ENCODE measurements at regions not wholly inside any gene's neighbourhood (a gene's known extent, or its start where the extent isn't known, plus 50 kb on each side); places are given as distances from the start of the nearest gene placed in this dataset.
A peak's percentile ranks its signal among the peaks of the same experiment; 100 is the strongest.

- no peaks in the 10 kb centered on the region for H3K27me3 ChIP-seq (ENCODE audit: control insufficient read depth, insufficient read depth, low read length)
- DNase-seq (ENCODE audit: low read depth) = peak; percentile 32
- no peak for TF ChIP-seq CTCF (IDR thresholded peaks at IDR 0.05; ENCODE audit: insufficient read depth, low read length, poor library complexity, severe bottlenecking)
- H3K36me3 ChIP-seq (ENCODE audit: control insufficient read depth, insufficient read depth, low read length) = no peaks in the 10 kb centered on the region
- H3K4me3 ChIP-seq (ENCODE audit: low read depth, low read length) = no peak overlapping the region
Observed at GRCh38 chr5:17113174-17113958, 104.1 kb upstream of the BASP1 start.

- H3K27me3 ChIP-seq (ENCODE audit: control insufficient read depth, insufficient read depth, low read length) = no peaks in the 10 kb centered on the region
- no peak for TF ChIP-seq CTCF (IDR thresholded peaks at IDR 0.05; ENCODE audit: insufficient read depth, low read length, poor library complexity, severe bottlenecking)
- H3K36me3 ChIP-seq (ENCODE audit: control insufficient read depth, insufficient read depth, low read length) = no peaks in the 10 kb centered on the region
- no peak overlapping the region for H3K4me3 ChIP-seq (ENCODE audit: low read depth, low read length)
- DNase-seq (ENCODE audit: low read depth) = no peak
Observed at GRCh38 chr5:17114233-17114632, 103.2 kb upstream of the BASP1 start.

GRCh38 chr5:17114715-17115599 is 102.5 kb upstream of the BASP1 start:
- Histone ChIP-seq H3K4me3 (ENCODE audit: low read depth, low read length) (no peak overlapping the region), H3K36me3 (ENCODE audit: control insufficient read depth, insufficient read depth, low read length) (no peaks in the 10 kb centered on the region), H3K27me3 (ENCODE audit: control insufficient read depth, insufficient read depth, low read length) (no peaks in the 10 kb centered on the region)
- no peak for TF ChIP-seq CTCF (IDR thresholded peaks at IDR 0.05; ENCODE audit: insufficient read depth, low read length, poor library complexity, severe bottlenecking)
- no peak for DNase-seq (ENCODE audit: low read depth)

GRCh38 chr5:17115855-17116254 is 101.6 kb upstream of the BASP1 start:
- no peaks in the 10 kb centered on the region for H3K27me3 ChIP-seq (ENCODE audit: control insufficient read depth, insufficient read depth, low read length)
- no peak for TF ChIP-seq CTCF (IDR thresholded peaks at IDR 0.05; ENCODE audit: insufficient read depth, low read length, poor library complexity, severe bottlenecking)
- H3K36me3 ChIP-seq (ENCODE audit: control insufficient read depth, insufficient read depth, low read length) = no peaks in the 10 kb centered on the region
- H3K4me3 ChIP-seq (ENCODE audit: low read depth, low read length) = no peak overlapping the region
- no peak for DNase-seq (ENCODE audit: low read depth)

GRCh38 chr5:17118631-17119030 is 98.8 kb upstream of the BASP1 start:
- no peak overlapping the region for H3K4me3 ChIP-seq (ENCODE audit: low read depth, low read length)
- no peak for TF ChIP-seq CTCF (IDR thresholded peaks at IDR 0.05; ENCODE audit: insufficient read depth, low read length, poor library complexity, severe bottlenecking)
- H3K27me3 ChIP-seq (ENCODE audit: control insufficient read depth, insufficient read depth, low read length) = no peaks in the 10 kb centered on the region
- DNase-seq (ENCODE audit: low read depth) = peak; percentile 78
- no peaks in the 10 kb centered on the region for H3K36me3 ChIP-seq (ENCODE audit: control insufficient read depth, insufficient read depth, low read length)

Measured in kidney epithelial cell (primary cell).